Activated CD8-positive, alpha-beta T cell treated with anti-CD3 and anti-CD28 coated beads for 36 hours (primary cell): ENCODE measurements at regions not wholly inside any gene's neighbourhood (a gene's known extent, or its start where the extent isn't known, plus 50 kb on each side); places are given as distances from the start of the nearest gene placed in this dataset.
"Not testable (repeated sequence)": the region's sequence is repeated elsewhere in the genome, so short reads cannot be mapped to it uniquely, and the experiment has no call there.

ENCODE experiments used
- ATAC-seq: fragments of 200-7000 bp; cut with Tn5 transposase; one replicate; pipeline ENCODE4 v1.10.0; 2021; ENCODE audit warnings: mild to moderate bottlenecking, moderate library complexity
- CTCF ChIA-PET: fragments of 350-600 bp; sonication (Branson Sonifier 250); formaldehyde crosslinking; loops from one replicate; lab custom pipeline; 2021; ENCODE audit warnings: antibody characterized with exemption; lab: Charles Lee
- POLR2A ChIA-PET: fragments of 350-600 bp; sonication (Branson Sonifier 250); formaldehyde crosslinking; loops from one replicate; lab custom pipeline; 2021; ENCODE audit warnings: antibody characterized with exemption; lab: Charles Lee
- DNase-seq: peaks from one replicate; pipeline ENCODE4 v3.0.0-alpha.2; 2020
- H3K27ac Mint-ChIP-seq: one replicate; pipeline ENCODE4 v1.8.0; 2021; ENCODE audit warnings: mild to moderate bottlenecking, mixed read lengths
- H3K27me3 Mint-ChIP-seq: one replicate; pipeline ENCODE4 v1.8.0; 2021; ENCODE audit warnings: mixed read lengths
- H3K36me3 Mint-ChIP-seq: one replicate; pipeline ENCODE4 v1.8.0; 2021; ENCODE audit warnings: low read depth, mixed read lengths
- H3K4me1 Mint-ChIP-seq: one replicate; pipeline ENCODE4 v1.8.0; 2021; ENCODE audit warnings: low read depth, mixed read lengths
- H3K4me3 Mint-ChIP-seq: one replicate; pipeline ENCODE4 v1.8.0; 2021; ENCODE audit warnings: mild to moderate bottlenecking, moderate library complexity, mixed read lengths
- H3K9me3 Mint-ChIP-seq: one replicate; pipeline ENCODE4 v1.8.0; 2021; ENCODE audit warnings: mixed read lengths
- intact Hi-C: fragments of 100-400 bp; cut with micrococcal nuclease; formaldehyde crosslinking; loops from one replicate; pipeline ENCODE4 v1.10.0; 2022
- TF ChIP-seq, protein P1 (sequence below): fragments of 200-600 bp; IDR thresholded peaks from one replicate; pipeline ENCODE4 v1.8.0; 2022; ENCODE audit warnings: antibody characterized with exemption, mild to moderate bottlenecking

DNA sequence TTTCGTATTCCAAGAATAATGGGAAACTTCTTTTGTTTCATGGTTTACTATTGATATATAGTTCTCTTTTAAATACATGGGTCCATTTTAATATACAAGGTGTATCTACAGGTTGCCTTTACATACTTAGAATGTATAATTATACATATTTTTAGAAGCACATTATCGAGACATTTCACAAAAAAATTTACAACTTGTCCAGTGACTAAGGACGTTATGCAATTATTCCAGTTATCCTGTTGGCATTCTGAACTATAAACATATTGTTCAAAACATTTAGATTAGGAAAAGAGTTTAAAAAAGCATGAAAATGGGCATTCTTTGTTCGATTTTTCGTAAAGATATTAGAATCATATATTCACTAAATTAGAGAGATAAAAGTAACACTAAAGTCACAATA lies 344.6 kb upstream of the TMEFF2 start:
- ATAC-seq (no peak), DNase-seq (no peak)
- CTCF ChIA-PET, result no interaction called here
- POLR2A ChIA-PET, result no interaction called here
- Mint-ChIP-seq H3K27ac (no peak overlapping the region), H3K9me3 (no peaks in the 10 kb centered on the region), H3K4me3 (no peak overlapping the region), H3K27me3 (no peaks in the 10 kb centered on the region), H3K4me1 (no peaks in the 10 kb centered on the region), H3K36me3 (no peaks in the 10 kb centered on the region)
- TF ChIP-seq, protein P1, sequence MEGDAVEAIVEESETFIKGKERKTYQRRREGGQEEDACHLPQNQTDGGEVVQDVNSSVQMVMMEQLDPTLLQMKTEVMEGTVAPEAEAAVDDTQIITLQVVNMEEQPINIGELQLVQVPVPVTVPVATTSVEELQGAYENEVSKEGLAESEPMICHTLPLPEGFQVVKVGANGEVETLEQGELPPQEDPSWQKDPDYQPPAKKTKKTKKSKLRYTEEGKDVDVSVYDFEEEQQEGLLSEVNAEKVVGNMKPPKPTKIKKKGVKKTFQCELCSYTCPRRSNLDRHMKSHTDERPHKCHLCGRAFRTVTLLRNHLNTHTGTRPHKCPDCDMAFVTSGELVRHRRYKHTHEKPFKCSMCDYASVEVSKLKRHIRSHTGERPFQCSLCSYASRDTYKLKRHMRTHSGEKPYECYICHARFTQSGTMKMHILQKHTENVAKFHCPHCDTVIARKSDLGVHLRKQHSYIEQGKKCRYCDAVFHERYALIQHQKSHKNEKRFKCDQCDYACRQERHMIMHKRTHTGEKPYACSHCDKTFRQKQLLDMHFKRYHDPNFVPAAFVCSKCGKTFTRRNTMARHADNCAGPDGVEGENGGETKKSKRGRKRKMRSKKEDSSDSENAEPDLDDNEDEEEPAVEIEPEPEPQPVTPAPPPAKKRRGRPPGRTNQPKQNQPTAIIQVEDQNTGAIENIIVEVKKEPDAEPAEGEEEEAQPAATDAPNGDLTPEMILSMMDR, result no peak
- intact Hi-C loops, result no loop called here

DNA sequence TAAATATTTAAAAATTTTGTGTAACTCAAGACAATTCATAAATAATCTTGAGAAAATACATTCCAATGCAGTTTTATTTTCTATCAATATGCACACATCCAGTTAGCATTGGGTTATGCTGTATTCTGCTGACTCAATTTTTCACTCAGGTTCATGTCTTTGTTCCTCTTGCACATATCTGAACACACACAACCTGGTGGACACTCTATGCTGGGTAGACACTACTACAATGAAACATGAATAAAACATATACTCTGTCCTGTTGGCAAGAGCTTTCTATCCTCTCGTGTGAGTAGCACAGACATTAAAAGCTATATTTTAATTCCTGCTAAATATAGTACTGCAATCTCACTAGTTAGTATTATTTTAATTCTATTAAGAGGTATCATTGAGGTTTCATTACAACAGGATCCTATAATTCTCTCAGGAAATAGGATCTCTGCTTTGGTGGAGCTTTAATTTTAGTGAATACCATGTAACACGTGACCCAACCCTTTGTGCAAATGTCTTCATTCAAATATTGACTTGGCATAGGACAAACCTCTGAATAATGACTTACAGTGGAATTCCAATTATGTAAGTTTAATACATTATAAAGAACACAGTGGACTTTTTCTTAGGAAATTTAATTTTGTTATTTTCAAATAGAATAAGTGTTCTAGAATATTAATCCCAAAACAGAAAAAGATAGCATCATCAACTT lies 342.3 kb upstream of the TMEFF2 start:
- intact Hi-C loops, result no loop called here
- Mint-ChIP-seq H3K36me3 (no peaks in the 10 kb centered on the region), H3K4me1 (no peaks in the 10 kb centered on the region), H3K27me3 (no peaks in the 10 kb centered on the region), H3K27ac (no peak overlapping the region), H3K4me3 (no peak overlapping the region), H3K9me3 (no peaks in the 10 kb centered on the region)
- DNase-seq, result no peak
- TF ChIP-seq, protein P1, result no peak
- ChIA-PET POLR2A (no interaction called here), CTCF (no interaction called here)
- no peak for ATAC-seq

DNA sequence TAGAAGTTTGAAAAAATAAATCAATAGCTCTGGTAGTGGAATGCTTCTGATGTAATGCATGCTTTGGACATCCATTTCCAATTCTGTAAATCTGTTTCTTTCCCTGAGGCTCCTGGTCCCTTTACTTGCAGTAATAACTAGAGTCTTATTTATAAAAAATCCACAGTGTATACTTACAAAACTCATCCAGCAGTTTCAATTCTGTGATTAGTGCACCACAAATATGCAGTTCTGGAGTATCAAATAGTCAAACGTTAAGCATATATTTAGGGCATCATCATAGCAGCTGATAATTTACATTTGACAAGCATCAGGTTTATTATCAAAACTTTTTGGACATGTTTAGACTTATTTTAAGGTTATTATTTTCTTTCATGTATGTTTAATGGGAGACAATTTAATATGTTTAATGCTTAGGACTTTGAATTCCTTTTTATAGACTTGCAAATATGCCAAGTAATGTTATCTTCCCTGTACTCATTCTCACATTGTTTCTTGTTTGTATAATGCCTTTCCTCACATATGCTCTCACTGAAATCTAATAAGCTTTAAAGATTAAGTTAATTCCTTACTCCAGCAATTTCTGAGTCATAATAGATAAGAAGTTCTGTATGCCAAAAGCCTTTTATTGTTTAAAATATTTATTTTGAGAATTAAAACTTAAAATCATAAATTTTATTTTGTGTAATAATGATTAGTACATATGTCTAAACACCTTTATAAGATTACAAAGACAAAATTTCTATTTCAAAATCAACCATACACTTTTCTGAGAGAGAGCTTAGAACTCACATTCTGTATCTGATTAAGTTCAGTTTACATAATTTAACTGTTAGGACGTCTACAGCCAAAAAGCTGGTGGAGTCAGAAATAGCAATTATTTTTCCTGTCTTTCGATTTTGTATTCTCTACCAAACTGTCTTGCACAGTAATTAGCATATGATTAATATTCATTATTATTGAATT lies 341.5 kb upstream of the TMEFF2 start:
- POLR2A ChIA-PET, result no interaction called here
- H3K27me3 Mint-ChIP-seq, result no peaks in the 10 kb centered on the region
- TF ChIP-seq, protein P1, result no peak
- H3K36me3 Mint-ChIP-seq, result no peaks in the 10 kb centered on the region
- ATAC-seq (no peak), DNase-seq (no peak)
- CTCF ChIA-PET, result no interaction called here
- H3K4me3 Mint-ChIP-seq, result no peak overlapping the region
- H3K4me1 Mint-ChIP-seq, result no peaks in the 10 kb centered on the region
- H3K27ac Mint-ChIP-seq, result no peak overlapping the region
- no peaks in the 10 kb centered on the region for H3K9me3 Mint-ChIP-seq
- intact Hi-C loops, result no loop called here

DNA sequence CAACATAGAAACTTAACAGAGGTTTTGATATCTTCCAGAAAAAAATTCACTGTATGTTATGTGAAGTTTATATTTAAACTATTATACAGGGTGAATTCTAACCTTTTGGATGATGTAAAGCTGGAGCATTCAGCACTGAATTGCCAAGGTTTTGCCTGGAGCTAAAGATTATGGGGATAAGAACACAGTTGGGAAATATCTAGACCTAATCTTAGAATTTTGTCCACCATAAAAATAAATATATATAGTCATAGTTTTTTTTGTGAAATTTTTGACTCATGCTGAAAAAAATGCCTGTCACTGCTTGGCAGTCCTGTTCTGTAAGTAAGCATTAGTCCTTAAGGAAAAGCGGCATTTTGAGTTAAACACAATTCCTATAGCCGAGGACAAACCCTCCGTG lies 339.3 kb upstream of the TMEFF2 start:
- Mint-ChIP-seq H3K4me3 (no peak overlapping the region), H3K4me1 (no peaks in the 10 kb centered on the region), H3K27ac (no peak overlapping the region), H3K9me3 (no peaks in the 10 kb centered on the region), H3K36me3 (no peaks in the 10 kb centered on the region), H3K27me3 (no peaks in the 10 kb centered on the region)
- ChIA-PET CTCF (no interaction called here), POLR2A (no interaction called here)
- no peak for DNase-seq
- TF ChIP-seq, protein P1, result no peak
- ATAC-seq, result no peak
- intact Hi-C loops, result no loop called here

DNA sequence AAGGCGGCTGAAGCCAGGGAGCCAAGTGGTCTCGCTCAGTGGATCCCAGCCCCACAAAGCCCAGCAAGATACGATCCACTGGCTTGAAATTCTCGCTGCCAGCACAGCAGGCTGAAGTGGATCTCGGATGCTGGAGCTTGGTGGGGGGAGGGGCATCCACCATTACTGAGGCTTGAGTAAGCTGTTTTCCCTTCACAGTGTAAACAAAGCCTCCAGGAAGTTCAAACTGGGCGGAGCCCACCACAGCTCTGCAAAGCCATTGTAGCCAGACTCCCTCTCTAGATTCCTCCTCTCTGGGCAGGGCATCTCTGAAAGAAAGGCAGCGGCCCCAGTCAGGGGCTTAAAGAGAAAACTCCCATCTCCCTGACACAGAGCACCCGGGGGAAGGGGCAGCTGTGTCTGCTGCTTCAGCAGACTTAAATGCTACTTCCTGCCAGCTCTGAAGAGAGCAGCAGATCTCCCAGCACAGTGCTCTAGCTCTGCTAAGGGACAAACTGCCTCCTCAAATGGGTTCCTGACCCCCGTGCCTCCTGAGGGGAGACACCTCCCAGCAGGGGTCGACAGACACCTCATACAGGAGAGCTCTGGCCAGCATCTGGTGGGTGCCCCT lies 330.0 kb upstream of the TMEFF2 start:
- H3K4me1 Mint-ChIP-seq, POLR2A ChIA-PET, H3K9me3 Mint-ChIP-seq, intact Hi-C loops, H3K4me3 Mint-ChIP-seq, H3K27ac Mint-ChIP-seq, CTCF ChIA-PET, ATAC-seq, H3K27me3 Mint-ChIP-seq, DNase-seq, H3K36me3 Mint-ChIP-seq: not testable (repeated sequence)

DNA sequence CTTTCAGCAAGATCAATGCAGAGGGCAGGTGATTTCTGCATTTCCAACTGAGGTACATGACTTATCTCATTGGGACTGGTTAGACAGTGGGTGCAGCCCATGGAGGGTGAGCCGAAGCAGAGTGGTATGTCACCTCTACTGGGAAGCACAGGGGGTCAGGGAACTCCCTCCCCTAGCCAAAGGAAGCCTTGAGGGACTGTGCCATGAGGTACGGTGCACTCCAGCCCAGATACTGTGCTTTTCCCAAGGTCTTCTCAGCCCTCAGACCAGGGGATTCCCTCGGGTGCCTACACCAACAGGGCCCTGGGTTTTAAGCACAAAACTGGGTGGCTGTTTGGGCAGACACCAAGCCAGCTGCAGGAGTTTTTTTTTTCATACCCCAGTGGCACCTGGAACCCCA lies 329.5 kb upstream of the TMEFF2 start:
- DNase-seq, ATAC-seq, H3K4me3 Mint-ChIP-seq, H3K4me1 Mint-ChIP-seq, H3K36me3 Mint-ChIP-seq, H3K27ac Mint-ChIP-seq, intact Hi-C loops, CTCF ChIA-PET, POLR2A ChIA-PET, H3K27me3 Mint-ChIP-seq, H3K9me3 Mint-ChIP-seq: not testable (repeated sequence)
